ENCODE measurements at regions not wholly inside any gene's neighbourhood (a gene's known extent, or its start where the extent isn't known, plus 50 kb on each side); places are given as distances from the start of the nearest gene placed in this dataset.
"Not testable (repeated sequence)": the region's sequence is repeated elsewhere in the genome, so short reads cannot be mapped to it uniquely, and the experiment has no call there.

DNA sequence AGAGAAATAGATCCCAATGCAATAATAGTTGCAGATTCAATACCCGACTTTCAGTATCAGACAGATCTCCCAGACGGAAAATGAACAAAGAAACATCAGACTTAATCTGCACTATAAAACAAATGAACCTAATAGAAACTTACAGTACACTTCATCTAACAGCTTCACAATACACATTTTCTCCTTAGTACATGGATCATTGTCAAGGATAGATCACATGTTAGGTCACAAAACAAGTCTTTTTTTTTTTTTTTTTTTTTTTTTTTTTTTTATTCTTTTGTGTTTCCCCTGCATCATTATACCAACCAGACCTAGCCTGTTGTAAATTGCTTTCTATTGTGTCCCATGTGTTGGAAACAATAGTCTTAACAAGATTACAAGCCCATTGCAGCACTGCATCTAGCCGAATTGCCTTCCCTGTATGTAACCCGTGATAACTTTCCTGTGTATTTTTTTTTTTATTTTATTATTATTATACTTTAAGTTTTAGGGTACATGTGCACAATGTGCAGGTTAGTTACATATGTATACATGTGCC is 134.0 kb upstream of the MAD2L1 start:
- DNase-seq: not testable (repeated sequence)

DNA sequence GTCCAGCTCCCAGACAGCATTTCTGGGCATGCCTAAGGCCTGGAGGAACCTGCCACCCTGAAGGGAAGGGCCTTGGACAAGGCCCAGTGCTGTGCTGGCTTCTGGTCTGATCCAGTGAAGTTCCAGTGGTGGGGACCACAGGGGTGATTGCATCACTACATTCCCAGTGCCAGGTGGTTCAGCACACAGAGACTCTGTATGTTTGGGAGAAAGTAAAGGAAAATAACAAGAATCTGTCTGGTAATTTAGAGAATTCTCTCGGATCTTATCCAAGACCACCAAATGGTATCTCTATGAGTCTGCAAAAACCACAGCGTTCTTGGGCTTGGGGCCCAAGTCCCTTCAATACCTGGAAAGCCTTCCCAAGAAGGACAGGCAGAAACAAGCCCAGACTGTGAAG is 131.8 kb upstream of the MAD2L1 start:
- DNase-seq: no peak

DNA sequence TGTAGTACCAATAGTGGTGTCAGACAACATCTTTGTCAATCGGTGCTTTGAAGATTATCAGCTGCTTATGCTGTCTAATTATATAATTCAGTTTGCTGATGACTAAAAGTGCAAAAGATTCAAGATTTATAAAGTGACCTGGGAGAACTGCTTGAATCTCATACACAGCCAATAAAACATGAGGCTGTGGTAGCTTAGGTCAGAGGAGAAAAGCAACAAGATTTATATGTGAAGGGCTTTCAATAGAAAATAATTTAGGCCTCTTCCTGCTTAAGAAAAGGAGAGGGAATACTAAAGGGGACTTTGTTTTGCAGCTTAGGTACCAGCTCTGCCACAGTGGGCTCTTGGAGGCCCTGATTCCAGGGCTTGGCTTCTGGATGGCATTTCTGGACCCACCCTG is 111.0 kb upstream of the MAD2L1 start:
- no peak for DNase-seq

DNA sequence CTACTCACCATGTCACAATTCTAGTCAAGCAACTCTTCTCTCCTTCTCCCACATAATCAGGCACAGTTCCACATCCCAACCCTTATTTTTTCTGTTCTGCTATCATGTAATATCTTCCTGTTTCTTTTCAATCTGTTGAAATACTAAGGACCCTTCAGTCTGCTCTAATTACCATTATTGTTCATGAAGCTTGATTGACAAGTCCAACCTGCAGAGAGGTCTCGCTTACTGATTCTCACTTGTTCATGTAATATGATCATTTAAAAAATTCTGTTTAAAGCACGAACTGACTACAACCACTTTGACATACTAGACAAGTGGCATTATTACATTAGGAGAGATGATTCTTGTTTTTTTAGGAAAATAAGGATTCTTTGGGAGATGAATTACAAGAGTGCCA is 108.6 kb upstream of the MAD2L1 start:
- DNase-seq: no peak

- DNase-seq: no peak
Measured at GRCh38 chr4:120163895-120164294, 97.2 kb upstream of the MAD2L1 start.

DNA sequence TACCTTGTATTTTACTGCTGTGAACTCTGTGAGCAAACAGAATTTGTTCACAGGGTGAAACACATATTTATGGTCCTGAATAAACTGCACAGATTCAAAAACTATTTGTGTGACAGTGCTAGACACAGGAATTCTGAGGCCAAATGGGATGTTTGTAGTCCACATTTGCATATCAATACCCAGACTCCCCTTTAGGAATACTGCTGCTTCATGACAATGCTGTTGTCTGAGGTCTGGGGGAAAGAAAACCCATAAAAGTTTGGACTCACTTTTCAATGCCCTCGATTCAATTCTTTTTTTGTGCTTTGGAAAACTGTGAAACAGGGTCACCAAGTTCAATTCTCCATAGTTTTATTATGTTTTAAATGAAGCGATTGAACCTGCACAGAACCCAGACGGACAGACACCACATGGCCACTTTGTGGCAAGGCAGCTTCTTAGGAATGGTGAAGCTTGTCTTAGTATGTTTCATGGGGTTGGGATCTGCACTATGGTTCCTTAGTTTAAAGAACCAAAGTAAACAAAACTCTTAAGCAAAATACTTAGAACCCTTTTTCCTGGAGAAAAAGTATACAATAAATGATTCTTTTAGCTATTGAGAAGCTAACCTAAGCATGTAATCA is 92.3 kb upstream of the MAD2L1 start:
- DNase-seq: no peak

DNA sequence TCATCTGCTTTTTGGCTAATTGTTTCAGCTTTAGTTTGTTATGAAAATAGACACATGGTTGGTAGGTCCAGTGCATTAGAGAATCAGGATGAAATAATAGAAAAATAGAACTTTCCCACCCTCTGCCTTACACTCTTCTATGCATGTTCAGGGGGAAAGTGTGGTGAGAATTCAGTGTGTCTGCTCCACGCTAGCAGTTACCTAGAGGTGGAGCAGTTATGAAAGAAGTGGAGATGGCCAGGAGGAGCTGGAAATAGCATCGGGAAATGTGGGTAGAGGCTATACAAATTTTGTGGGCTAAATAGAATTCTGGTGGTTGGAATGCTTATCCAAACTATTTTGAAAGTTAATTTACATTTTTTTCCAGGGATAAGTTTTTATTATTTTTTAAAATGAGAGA is 91.4 kb upstream of the MAD2L1 start:
- DNase-seq: no peak

DNA sequence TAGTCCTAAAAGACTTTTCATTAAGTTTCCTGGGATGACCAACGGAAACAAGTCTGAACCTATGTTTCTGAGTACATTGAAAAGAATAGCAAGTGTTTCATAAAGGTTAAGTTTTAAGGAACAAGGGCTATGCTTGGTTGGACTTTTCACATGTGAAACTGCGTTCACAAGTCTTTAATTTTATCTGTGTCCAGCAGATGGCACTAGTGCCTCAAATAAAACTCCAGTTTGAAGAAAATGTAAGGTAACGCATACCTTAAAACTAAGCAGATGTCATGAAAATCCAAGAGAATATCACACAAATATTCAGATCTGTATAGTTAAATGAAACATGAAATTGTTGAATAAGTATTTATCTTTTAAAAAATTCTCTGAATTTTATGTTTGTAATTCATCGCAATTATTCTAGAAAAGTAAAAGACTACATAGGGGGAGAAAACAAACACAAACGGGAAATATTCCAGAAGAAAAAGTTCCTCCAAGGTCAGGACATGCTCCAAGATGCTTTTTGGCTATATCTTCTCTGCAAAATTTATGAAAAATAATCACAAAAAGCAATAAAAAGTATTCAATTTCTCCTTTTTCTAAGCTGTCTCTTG is 89.6 kb upstream of the MAD2L1 start:
- peak; percentile 72 for DNase-seq

DNA sequence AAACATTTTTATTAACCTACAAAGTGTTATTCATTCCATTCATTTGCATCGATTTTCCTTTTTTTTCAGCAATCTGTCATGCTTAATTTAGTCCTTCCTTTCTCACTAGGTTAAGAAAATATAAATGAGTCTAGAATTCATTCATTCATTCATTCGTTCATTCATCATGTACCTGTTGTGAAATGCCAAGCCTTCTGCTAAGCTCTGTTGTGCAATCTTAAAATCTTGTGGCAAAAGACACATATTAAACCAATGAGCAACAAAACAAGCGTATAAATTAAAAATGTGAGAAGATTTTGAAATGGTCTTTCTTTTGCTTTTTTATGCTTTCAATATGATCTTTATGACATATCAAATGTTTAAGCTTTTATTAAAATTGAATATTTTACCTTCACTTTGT is 88.6 kb upstream of the MAD2L1 start:
- no peak for DNase-seq

DNA sequence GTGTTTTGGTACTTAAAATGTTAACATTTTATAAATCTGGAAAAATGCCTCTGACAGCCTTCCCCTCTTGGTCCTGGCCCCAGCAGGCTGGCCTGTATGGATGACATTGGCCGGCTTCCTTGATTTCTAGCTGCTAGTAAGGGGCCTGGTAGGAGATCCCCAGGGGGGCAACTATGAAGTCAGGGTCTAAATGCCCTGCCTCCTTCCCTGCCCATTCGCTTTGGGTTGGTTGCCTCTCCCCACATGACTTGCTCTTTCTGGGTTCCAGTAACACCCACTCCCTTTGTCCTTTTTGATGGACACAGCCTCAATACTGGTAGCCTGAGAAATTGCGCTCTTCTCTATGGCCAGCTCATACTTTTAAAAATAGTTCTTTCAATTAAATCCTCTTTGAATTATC is 78.0 kb upstream of the MAD2L1 start:
- no peak for DNase-seq

DNA sequence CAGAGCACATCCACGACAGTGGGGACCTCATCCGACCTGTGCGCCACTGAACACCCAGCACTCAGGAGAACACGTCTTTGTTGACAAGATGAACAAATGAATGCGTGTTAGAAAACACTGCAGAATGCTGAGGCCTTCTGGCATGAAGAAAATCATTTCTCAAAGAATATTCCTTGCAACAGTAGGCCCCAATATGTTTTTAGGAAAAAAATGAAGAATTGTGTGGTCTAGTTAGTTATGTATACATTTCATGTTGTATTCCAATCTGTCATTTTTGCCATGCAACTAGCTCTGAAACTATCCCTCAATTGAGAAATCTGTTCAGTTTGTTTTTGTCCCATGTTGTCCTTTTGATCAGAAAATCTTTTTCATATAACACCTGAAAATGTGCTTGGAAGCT is 77.4 kb upstream of the MAD2L1 start:
- DNase-seq: no peak

DNA sequence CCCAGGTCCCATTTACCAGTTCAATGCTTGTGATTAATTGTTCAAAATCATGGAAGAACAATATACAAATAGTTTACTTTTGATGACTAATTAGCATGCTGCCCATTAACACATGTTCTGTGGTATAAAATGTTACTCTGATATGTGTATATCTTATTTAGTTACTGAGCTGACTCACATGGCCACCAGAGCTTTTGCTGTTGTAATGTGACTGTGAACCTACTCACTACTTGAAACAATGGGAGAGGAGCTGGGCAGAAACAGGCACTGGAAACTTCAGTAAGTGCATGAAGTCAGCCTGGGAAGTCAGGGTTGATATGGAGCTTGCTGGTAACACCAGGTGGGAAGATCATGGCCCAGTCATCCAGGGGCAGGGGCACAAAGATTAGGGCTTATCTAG is 72.7 kb upstream of the MAD2L1 start:
- no peak for DNase-seq

GRCh38 chr4:120132935-120133334 is 66.3 kb upstream of the MAD2L1 start:
- DNase-seq: no peak

- no peak for DNase-seq
Measured at GRCh38 chr4:120130786-120131185, 64.1 kb upstream of the MAD2L1 start.

All from renal pelvis (tissue), 1 donor.